GM12873 (cell line): ENCODE measurements at regions not wholly inside any gene's neighbourhood (a gene's known extent, or its start where the extent isn't known, plus 50 kb on each side); places are given as distances from the start of the nearest gene placed in this dataset.

Experiments used
- TF ChIP-seq, protein P1 (sequence below): IDR thresholded peaks from 2 replicates; pipeline ENCODE4 v1.5.1; 2012; ENCODE audit warnings: low read depth, mild to moderate bottlenecking, moderate library complexity, low read length, control low read depth; ENCODE audit not compliant: insufficient read depth; ENCODE audit errors: missing control alignments

DNA sequence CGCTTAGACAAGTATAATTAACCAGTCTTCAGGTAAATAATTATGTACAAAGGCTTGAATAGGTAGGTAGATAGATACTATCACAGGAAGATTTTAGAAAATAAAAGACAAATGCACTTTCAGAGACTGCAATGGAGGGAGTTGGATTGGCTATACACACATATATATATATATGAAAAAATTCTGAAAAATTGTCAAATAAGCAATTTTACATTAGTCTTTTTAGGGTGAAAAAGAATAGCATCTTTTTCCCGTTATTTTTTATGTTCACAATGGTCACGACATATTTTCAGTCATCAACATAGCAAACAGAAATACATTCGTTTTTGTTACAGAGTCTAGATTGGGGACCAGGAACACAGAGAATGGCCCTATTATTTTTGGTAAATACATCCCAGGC, 385.9 kb upstream of the ACTRT1 start:
- TF ChIP-seq, protein P1, sequence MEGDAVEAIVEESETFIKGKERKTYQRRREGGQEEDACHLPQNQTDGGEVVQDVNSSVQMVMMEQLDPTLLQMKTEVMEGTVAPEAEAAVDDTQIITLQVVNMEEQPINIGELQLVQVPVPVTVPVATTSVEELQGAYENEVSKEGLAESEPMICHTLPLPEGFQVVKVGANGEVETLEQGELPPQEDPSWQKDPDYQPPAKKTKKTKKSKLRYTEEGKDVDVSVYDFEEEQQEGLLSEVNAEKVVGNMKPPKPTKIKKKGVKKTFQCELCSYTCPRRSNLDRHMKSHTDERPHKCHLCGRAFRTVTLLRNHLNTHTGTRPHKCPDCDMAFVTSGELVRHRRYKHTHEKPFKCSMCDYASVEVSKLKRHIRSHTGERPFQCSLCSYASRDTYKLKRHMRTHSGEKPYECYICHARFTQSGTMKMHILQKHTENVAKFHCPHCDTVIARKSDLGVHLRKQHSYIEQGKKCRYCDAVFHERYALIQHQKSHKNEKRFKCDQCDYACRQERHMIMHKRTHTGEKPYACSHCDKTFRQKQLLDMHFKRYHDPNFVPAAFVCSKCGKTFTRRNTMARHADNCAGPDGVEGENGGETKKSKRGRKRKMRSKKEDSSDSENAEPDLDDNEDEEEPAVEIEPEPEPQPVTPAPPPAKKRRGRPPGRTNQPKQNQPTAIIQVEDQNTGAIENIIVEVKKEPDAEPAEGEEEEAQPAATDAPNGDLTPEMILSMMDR, result no peak

DNA sequence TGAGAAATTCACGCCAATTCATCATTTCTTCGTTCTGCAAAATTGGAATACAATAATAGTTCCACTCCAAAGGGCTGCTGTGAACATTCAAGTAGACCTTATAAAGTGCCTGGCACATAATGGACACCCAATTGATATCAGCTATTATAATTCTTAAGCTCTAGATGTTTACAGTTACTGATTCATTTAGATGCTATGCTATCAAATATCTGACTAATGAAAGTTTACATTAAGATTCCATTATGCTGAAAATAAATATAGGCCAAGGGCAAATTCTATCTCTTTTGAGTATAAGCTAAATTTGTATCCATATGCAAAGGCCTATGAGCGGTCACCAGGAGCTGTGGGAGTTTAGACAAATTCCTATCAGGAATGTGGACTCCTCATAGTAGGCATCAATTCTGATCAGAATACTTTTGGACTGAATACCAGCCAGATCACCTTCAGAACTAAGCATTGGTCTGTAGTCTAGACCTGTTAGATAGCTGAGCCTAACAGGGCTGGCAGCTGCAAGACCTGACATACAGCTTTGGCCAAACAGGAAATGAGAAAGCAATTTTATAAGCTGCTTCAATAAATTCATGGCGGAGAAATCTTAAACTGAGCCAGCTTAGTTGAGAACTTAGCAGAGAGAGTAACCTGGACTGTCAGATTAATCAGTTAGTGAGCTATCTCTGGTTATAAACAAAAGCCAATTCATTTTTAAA, 384.3 kb upstream of the ACTRT1 start:
- TF ChIP-seq, protein P1, result no peak

DNA sequence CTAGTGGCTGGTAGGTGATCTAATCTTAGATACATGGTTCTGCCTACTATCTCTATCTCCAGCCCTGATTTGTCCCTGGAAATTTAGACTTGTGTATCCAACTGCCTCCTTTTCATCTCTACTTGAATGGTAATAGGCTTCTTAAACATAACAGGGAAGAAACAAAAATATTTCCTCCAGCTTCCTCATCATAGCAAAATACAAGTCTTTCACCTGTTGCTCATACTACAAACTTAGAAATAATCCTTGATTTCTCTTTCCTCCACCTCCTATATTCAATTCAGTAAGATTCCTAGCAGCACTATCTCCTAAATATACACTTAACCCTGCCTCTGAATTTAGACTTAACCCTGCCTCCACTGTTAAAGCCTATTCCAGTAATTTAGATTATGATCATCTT, 373.3 kb upstream of the ACTRT1 start:
- TF ChIP-seq, protein P1, result no peak

DNA sequence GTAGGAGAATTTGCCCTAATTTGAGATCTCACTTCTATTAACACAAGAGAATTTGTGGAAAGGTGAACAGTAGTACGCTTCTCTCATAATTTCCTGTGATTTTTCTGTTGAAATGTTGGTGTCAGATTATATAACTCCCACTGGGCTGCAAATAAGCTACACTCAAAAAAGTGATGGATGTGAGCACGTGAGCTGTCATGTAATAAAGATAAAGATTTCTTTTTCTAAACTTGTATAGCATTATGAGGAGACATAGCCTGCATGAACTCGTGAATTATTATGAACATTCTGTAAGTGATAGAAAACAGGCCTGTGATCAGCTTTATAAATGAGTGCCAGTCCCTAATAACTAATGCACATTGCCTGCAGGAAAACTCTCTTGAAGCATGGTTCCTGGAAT, 356.6 kb upstream of the ACTRT1 start:
- TF ChIP-seq, protein P1, result no peak

DNA sequence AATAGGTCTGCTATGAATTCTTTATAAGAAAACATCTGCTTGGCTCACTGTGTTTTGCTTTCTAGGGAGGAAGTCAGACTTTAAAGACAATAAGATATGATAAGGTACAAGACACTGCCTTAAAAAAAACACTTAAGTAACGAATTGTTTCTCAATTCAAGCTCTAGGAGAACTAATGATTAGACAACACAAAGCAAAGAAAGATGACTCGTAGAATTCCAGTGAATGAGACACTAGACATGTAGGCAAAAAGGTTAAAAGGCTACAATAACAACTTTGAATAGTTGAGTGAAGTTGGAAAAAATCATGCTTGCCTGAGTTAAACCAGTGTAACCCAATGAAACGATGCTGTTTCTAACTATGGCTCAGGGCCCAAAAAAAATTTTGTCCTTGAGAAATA, 344.4 kb upstream of the ACTRT1 start:
- TF ChIP-seq, protein P1, result no peak

DNA sequence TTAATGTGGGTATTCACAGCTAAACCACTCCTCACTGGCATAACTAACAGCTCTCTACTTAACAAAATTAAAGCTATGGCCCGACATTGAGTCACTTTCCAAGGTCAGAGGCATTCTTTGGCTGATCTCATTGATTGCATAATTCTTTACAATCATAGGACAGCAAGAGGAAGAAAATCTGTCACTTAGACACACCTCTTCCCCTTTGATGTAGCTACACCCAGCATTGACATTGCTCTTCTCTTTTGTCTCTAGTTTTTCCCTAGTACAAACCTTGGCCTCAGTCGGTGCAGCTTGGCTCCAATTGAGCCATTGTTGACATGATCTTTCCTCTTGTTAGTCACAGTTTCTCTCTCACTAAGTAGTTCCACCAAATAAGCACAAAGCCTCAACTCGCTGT, 313.3 kb upstream of the ACTRT1 start:
- TF ChIP-seq, protein P1, result no peak

DNA sequence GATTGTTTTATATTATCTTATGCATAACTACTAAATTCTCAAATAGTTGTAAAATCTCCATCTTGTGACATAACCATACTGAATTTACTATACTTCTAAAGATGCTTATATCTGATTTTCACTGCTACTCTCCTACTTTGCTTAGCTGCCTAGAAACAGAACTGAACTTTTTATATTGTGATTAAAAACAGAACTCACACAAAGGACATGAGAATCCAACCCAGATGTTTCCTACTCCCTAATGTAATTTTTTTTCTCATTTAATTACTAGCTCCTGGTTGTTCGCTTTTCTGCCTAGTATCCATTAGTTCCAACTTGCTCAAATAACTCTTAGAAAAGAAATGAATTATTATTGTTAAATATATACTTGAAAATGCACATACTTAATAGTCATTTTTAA, 283.5 kb upstream of the ACTRT1 start:
- TF ChIP-seq, protein P1, result no peak
